ENCODE measurements at regions not wholly inside any gene's neighbourhood (a gene's known extent, or its start where the extent isn't known, plus 50 kb on each side); places are given as distances from the start of the nearest gene placed in this dataset.

DNA sequence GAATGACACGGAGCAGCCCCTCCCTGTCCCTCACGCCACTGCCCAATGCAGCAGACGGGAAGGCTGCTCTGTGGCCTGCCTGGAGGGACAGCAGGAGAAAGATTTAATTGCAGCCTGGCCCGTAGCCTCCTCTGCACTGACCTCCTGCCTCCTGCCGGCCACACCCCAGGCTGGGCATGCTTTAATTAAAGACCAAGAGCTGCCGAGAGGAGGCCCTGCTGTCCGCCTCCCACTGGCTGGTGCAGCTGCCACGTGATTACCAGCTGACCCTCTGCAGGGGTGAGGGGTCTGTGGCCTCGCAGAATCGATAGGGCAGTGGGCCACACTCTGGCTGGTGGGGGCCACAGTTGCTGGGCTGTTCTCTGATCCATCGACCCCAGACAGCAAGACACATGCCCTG is 100.2 kb upstream of the PRR23E start:
- TF ChIP-seq GABPA (IDR thresholded peaks at IDR 0.05; ENCODE audit: low read depth) = no peak
- TF ChIP-seq, protein P1, sequence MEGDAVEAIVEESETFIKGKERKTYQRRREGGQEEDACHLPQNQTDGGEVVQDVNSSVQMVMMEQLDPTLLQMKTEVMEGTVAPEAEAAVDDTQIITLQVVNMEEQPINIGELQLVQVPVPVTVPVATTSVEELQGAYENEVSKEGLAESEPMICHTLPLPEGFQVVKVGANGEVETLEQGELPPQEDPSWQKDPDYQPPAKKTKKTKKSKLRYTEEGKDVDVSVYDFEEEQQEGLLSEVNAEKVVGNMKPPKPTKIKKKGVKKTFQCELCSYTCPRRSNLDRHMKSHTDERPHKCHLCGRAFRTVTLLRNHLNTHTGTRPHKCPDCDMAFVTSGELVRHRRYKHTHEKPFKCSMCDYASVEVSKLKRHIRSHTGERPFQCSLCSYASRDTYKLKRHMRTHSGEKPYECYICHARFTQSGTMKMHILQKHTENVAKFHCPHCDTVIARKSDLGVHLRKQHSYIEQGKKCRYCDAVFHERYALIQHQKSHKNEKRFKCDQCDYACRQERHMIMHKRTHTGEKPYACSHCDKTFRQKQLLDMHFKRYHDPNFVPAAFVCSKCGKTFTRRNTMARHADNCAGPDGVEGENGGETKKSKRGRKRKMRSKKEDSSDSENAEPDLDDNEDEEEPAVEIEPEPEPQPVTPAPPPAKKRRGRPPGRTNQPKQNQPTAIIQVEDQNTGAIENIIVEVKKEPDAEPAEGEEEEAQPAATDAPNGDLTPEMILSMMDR (IDR thresholded peaks at IDR 0.05; ENCODE audit: insufficient read depth, low read length) = no peak
- no peak for TF ChIP-seq POLR2AphosphoS5 (IDR thresholded peaks at IDR 0.05; ENCODE audit: low read depth)
- TF ChIP-seq SPI1 (IDR thresholded peaks at IDR 0.05; ENCODE audit: borderline replicate concordance, low read depth) = no peak
- TF ChIP-seq, protein P2, sequence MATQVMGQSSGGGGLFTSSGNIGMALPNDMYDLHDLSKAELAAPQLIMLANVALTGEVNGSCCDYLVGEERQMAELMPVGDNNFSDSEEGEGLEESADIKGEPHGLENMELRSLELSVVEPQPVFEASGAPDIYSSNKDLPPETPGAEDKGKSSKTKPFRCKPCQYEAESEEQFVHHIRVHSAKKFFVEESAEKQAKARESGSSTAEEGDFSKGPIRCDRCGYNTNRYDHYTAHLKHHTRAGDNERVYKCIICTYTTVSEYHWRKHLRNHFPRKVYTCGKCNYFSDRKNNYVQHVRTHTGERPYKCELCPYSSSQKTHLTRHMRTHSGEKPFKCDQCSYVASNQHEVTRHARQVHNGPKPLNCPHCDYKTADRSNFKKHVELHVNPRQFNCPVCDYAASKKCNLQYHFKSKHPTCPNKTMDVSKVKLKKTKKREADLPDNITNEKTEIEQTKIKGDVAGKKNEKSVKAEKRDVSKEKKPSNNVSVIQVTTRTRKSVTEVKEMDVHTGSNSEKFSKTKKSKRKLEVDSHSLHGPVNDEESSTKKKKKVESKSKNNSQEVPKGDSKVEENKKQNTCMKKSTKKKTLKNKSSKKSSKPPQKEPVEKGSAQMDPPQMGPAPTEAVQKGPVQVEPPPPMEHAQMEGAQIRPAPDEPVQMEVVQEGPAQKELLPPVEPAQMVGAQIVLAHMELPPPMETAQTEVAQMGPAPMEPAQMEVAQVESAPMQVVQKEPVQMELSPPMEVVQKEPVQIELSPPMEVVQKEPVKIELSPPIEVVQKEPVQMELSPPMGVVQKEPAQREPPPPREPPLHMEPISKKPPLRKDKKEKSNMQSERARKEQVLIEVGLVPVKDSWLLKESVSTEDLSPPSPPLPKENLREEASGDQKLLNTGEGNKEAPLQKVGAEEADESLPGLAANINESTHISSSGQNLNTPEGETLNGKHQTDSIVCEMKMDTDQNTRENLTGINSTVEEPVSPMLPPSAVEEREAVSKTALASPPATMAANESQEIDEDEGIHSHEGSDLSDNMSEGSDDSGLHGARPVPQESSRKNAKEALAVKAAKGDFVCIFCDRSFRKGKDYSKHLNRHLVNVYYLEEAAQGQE (IDR thresholded peaks at IDR 0.05; ENCODE audit: insufficient replicate concordance, low read depth) = no peak
